ENCODE measurements at regions not wholly inside any gene's neighbourhood (a gene's known extent, or its start where the extent isn't known, plus 50 kb on each side); places are given as distances from the start of the nearest gene placed in this dataset.
"Not testable (repeated sequence)": the region's sequence is repeated elsewhere in the genome, so short reads cannot be mapped to it uniquely, and the experiment has no call there.

DNA sequence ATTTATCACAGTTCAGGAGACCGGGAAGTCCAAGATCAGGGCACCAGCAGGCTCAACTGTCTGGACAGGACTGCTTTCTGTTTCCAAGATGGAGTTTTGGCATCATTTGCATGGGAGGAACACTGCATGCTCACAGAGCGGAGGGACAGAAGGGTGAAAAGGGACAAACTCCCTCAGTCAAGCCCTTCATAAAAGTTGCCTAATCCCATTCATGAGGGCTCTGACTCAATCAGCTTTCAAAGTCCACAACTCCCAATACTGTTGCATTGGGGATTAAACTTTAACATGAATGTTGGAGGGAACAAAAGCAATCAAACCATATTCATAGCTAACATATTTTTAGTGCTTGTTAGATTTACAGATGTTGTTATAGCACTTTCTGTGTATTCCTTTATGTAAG lies 158.9 kb upstream of the MAD2L1 start:
- DNase-seq (ENCODE audit: low read depth in 6 of 9, low spot score in 9 of 9) = no peak
- H3K27ac ChIP-seq (ENCODE audit: low read depth in 1 of 2, low read length in 1 of 2) = no peak overlapping the region
- WGBS = 95% methylated on average over 2 of the region's 2 CpGs
- no peaks in the 10 kb centered on the region for H3K36me3 ChIP-seq (ENCODE audit: control insufficient read depth in 2 of 2, insufficient read depth in 2 of 2, low read length in 1 of 2)
- H3K4me3 ChIP-seq (ENCODE audit: low read length in 2 of 2) = no peak overlapping the region
- no peaks in the 10 kb centered on the region for H3K27me3 ChIP-seq (ENCODE audit: control insufficient read depth in 2 of 2, insufficient read depth in 1 of 2, low read length in 1 of 2)
- no peaks in the 10 kb centered on the region for H3K9me3 ChIP-seq (ENCODE audit: control insufficient read depth in 2 of 2, insufficient read depth in 1 of 2, low read length in 1 of 2)
- no peaks in the 10 kb centered on the region for H3K4me1 ChIP-seq (ENCODE audit: control insufficient read depth in 2 of 2, insufficient read depth in 2 of 2, low read length in 2 of 2)

DNA sequence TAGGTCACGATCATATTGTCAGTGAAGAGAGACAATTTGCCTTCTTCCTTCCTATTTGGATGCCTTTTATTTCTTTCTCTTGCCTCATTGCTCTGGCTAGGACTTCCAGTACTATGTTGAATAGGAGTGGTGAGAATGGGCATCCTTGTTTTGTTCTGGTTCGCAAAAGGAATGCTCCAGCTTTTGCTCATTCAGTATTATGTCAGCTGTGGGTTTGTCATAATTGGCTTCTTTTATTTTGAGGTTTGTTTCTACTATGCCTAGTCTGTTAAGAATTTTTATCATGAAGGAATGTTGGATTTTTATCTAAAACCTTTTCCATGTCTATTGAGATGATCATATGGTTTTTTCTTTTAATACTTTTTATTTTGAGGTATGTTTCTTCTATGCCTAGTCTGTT lies 152.3 kb upstream of the MAD2L1 start:
- DNase-seq (ENCODE audit: low read depth in 6 of 9, low spot score in 9 of 9) = no peak
- no peaks in the 10 kb centered on the region for H3K4me1 ChIP-seq (ENCODE audit: control insufficient read depth in 2 of 2, insufficient read depth in 2 of 2, low read length in 2 of 2)
- 80% methylated on average over 2 of the region's 2 CpGs for WGBS
- H3K4me3 ChIP-seq (ENCODE audit: low read length in 2 of 2) = no peak overlapping the region
- no peaks in the 10 kb centered on the region for H3K9me3 ChIP-seq (ENCODE audit: control insufficient read depth in 2 of 2, insufficient read depth in 1 of 2, low read length in 1 of 2)
- H3K27me3 ChIP-seq (ENCODE audit: control insufficient read depth in 2 of 2, insufficient read depth in 1 of 2, low read length in 1 of 2) = no peaks in the 10 kb centered on the region
- H3K36me3 ChIP-seq (ENCODE audit: control insufficient read depth in 2 of 2, insufficient read depth in 2 of 2, low read length in 1 of 2) = no peaks in the 10 kb centered on the region
- no peak overlapping the region for H3K27ac ChIP-seq (ENCODE audit: low read depth in 1 of 2, low read length in 1 of 2)

DNA sequence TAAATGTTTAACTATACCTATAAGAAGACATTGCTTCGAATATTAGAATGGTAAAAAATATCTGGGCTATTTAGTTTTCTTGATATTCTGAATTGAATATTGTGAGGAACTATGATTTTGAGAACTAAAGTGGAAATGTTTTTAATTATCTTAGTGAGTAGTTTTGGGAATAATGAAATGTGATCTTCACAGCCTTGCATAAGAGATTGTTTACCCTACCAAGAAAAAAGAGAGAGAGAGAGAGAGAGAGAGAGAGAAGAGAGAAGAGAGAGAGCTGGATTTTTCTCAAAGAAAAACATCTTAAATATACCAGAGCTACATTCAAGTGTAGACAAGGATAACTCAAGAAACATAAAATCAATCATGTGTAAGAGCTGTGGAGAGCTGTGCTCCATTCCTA lies 148.7 kb upstream of the MAD2L1 start:
- Histone ChIP-seq H3K27ac (ENCODE audit: low read depth in 1 of 2, low read length in 1 of 2) (no peak overlapping the region), H3K36me3 (ENCODE audit: control insufficient read depth in 2 of 2, insufficient read depth in 2 of 2, low read length in 1 of 2) (no peaks in the 10 kb centered on the region), H3K4me1 (ENCODE audit: control insufficient read depth in 2 of 2, insufficient read depth in 2 of 2, low read length in 2 of 2) (no peaks in the 10 kb centered on the region), H3K27me3 (ENCODE audit: control insufficient read depth in 2 of 2, insufficient read depth in 1 of 2, low read length in 1 of 2) (no peaks in the 10 kb centered on the region), H3K9me3 (ENCODE audit: control insufficient read depth in 2 of 2, insufficient read depth in 1 of 2, low read length in 1 of 2) (no peaks in the 10 kb centered on the region), H3K4me3 (ENCODE audit: low read length in 2 of 2) (no peak overlapping the region)
- 88% methylated on average over 1 of the region's 1 CpG for WGBS
- no peak for DNase-seq (ENCODE audit: low read depth in 6 of 9, low spot score in 9 of 9)

DNA sequence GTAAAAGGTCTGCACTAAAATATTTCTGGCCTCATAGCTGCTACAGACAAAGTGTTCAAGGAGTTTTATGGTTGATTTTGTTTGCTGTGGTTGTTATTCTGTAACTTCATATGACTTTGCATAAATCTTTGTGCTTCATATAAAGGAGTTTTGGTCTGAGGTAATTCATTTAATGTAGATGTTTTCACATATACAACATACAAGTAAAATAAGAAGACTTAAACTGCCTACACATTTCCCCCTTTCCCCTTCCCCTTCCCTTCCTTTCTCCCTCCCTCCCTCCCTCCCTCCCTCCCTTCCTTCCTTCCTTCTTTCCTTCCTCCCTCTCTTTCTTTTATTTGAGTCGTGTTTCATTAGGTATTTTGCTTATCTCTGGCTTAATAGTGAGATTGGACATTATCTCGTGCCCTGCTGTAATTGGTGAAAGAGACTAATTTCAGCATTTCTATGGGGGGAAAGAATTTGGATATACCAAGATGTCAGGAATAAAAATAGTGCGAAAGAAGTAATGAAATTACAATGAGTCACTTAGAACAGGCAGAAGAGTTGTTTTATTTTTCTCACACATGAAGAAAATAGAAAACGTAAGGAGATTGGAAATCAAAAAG lies 144.9 kb upstream of the MAD2L1 start:
- no peaks in the 10 kb centered on the region for H3K9me3 ChIP-seq (ENCODE audit: control insufficient read depth in 2 of 2, insufficient read depth in 1 of 2, low read length in 1 of 2)
- WGBS = 81% methylated on average over 4 of the region's 4 CpGs
- no peak for DNase-seq (ENCODE audit: low read depth in 6 of 9, low spot score in 9 of 9)
- H3K36me3 ChIP-seq (ENCODE audit: control insufficient read depth in 2 of 2, insufficient read depth in 2 of 2, low read length in 1 of 2) = no peaks in the 10 kb centered on the region
- H3K27me3 ChIP-seq (ENCODE audit: control insufficient read depth in 2 of 2, insufficient read depth in 1 of 2, low read length in 1 of 2) = no peaks in the 10 kb centered on the region
- no peak overlapping the region for H3K4me3 ChIP-seq (ENCODE audit: low read length in 2 of 2)
- no peaks in the 10 kb centered on the region for H3K4me1 ChIP-seq (ENCODE audit: control insufficient read depth in 2 of 2, insufficient read depth in 2 of 2, low read length in 2 of 2)
- no peak overlapping the region for H3K27ac ChIP-seq (ENCODE audit: low read depth in 1 of 2, low read length in 1 of 2)

DNA sequence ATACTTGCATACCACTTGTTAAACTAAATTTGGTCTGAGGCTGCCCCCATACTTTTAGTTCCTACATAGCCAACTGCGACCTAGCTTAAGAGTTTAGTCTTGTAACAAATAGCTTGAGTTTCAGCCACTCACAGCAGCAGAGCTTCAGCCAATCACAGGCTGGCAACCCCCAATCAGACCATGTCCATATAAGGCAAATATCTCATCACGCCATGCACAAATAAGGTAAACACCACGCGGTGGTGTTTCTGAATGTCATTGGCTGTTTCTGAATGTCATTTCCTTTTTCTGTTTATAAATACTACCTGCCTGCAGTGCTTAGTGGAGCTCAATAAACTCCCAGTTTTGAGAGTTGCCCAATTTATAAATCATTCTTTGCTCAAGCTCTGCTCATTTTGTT lies 143.1 kb upstream of the MAD2L1 start:
- H3K4me1 ChIP-seq (ENCODE audit: control insufficient read depth in 2 of 2, insufficient read depth in 2 of 2, low read length in 2 of 2) = no peaks in the 10 kb centered on the region
- no peaks in the 10 kb centered on the region for H3K9me3 ChIP-seq (ENCODE audit: control insufficient read depth in 2 of 2, insufficient read depth in 1 of 2, low read length in 1 of 2)
- WGBS = 92% methylated on average over 4 of the region's 4 CpGs
- no peaks in the 10 kb centered on the region for H3K36me3 ChIP-seq (ENCODE audit: control insufficient read depth in 2 of 2, insufficient read depth in 2 of 2, low read length in 1 of 2)
- DNase-seq (ENCODE audit: low read depth in 6 of 9, low spot score in 9 of 9) = no peak
- no peak overlapping the region for H3K27ac ChIP-seq (ENCODE audit: low read depth in 1 of 2, low read length in 1 of 2)
- H3K4me3 ChIP-seq (ENCODE audit: low read length in 2 of 2) = no peak overlapping the region
- H3K27me3 ChIP-seq (ENCODE audit: control insufficient read depth in 2 of 2, insufficient read depth in 1 of 2, low read length in 1 of 2) = no peaks in the 10 kb centered on the region

DNA sequence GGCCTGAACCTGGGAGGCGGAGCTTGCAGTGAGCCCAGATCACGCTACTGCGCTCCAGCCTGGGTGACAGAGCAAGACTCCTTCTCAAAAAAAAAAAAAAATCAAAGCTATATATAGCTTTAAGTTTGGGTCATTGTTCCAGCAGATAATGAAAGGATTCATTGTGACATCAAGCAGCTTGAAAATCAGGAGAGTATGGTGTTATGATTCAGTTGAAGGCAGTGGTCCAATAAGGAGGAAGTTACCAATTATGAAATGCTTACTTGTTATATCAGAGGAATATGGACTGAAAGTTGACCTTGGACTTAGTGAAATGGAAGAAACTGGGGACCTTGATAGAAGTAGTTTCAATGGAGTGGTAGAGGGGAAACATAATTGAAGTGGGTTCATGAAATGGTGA lies 140.4 kb upstream of the MAD2L1 start:
- no peak for DNase-seq (ENCODE audit: low read depth in 6 of 9, low spot score in 9 of 9)
- no peaks in the 10 kb centered on the region for H3K9me3 ChIP-seq (ENCODE audit: control insufficient read depth in 2 of 2, insufficient read depth in 1 of 2, low read length in 1 of 2)
- H3K36me3 ChIP-seq (ENCODE audit: control insufficient read depth in 2 of 2, insufficient read depth in 2 of 2, low read length in 1 of 2) = no peaks in the 10 kb centered on the region
- no peak overlapping the region for H3K27ac ChIP-seq (ENCODE audit: low read depth in 1 of 2, low read length in 1 of 2)
- H3K4me1 ChIP-seq (ENCODE audit: control insufficient read depth in 2 of 2, insufficient read depth in 2 of 2, low read length in 2 of 2) = no peaks in the 10 kb centered on the region
- H3K27me3 ChIP-seq (ENCODE audit: control insufficient read depth in 2 of 2, insufficient read depth in 1 of 2, low read length in 1 of 2) = no peaks in the 10 kb centered on the region
- no peak overlapping the region for H3K4me3 ChIP-seq (ENCODE audit: low read length in 2 of 2)
- 96% methylated on average over 3 of the region's 3 CpGs for WGBS

DNA sequence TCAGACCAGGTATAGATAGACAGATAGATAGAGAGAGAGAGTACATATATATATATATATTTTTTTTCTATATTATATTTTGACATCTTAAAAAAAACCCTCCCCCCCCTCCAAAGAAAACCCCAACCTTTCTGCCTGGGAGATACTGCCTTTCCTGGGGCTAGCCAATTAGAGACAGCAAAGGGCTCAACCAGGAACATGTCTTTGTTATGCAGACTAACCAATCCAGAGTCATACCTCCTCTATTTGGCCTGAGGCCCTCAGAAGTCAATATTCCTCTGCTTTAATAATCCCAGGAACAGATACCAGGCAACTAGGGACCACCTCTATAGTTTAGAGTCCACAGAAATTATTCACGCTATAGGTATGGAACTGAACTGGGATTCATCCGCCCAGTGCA lies 135.6 kb upstream of the MAD2L1 start:
- Histone ChIP-seq H3K27ac (ENCODE audit: low read depth in 1 of 2, low read length in 1 of 2) (no peak overlapping the region), H3K4me3 (ENCODE audit: low read length in 2 of 2) (no peak overlapping the region), H3K27me3 (ENCODE audit: control insufficient read depth in 2 of 2, insufficient read depth in 1 of 2, low read length in 1 of 2) (no peaks in the 10 kb centered on the region), H3K36me3 (ENCODE audit: control insufficient read depth in 2 of 2, insufficient read depth in 2 of 2, low read length in 1 of 2) (no peaks in the 10 kb centered on the region), H3K4me1 (ENCODE audit: control insufficient read depth in 2 of 2, insufficient read depth in 2 of 2, low read length in 2 of 2) (no peaks in the 10 kb centered on the region), H3K9me3 (ENCODE audit: control insufficient read depth in 2 of 2, insufficient read depth in 1 of 2, low read length in 1 of 2) (peaks cover 0 to 7% of the 10 kb centered on the region in 2 donors)
- DNase-seq (ENCODE audit: low read depth in 6 of 9, low spot score in 9 of 9) = no peak
- 94% methylated on average over 2 of the region's 2 CpGs for WGBS

DNA sequence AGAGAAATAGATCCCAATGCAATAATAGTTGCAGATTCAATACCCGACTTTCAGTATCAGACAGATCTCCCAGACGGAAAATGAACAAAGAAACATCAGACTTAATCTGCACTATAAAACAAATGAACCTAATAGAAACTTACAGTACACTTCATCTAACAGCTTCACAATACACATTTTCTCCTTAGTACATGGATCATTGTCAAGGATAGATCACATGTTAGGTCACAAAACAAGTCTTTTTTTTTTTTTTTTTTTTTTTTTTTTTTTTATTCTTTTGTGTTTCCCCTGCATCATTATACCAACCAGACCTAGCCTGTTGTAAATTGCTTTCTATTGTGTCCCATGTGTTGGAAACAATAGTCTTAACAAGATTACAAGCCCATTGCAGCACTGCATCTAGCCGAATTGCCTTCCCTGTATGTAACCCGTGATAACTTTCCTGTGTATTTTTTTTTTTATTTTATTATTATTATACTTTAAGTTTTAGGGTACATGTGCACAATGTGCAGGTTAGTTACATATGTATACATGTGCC lies 134.0 kb upstream of the MAD2L1 start:
- WGBS = 98% methylated on average over 4 of the region's 4 CpGs
- H3K27me3 ChIP-seq (ENCODE audit: control insufficient read depth in 2 of 2, insufficient read depth in 1 of 2, low read length in 1 of 2); H3K4me3 ChIP-seq (ENCODE audit: low read length in 2 of 2): not testable (repeated sequence)

DNA sequence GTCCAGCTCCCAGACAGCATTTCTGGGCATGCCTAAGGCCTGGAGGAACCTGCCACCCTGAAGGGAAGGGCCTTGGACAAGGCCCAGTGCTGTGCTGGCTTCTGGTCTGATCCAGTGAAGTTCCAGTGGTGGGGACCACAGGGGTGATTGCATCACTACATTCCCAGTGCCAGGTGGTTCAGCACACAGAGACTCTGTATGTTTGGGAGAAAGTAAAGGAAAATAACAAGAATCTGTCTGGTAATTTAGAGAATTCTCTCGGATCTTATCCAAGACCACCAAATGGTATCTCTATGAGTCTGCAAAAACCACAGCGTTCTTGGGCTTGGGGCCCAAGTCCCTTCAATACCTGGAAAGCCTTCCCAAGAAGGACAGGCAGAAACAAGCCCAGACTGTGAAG lies 131.8 kb upstream of the MAD2L1 start:
- DNase-seq (ENCODE audit: low read depth in 6 of 9, low spot score in 9 of 9) = no peak
- no peaks in the 10 kb centered on the region for H3K27me3 ChIP-seq (ENCODE audit: control insufficient read depth in 2 of 2, insufficient read depth in 1 of 2, low read length in 1 of 2)
- WGBS = 72% methylated on average over 2 of the region's 2 CpGs

More for the DNA sequence above, 134.0 kb upstream of the MAD2L1 start:
- H3K36me3 ChIP-seq (ENCODE audit: control insufficient read depth in 2 of 2, insufficient read depth in 2 of 2, low read length in 1 of 2); H3K4me1 ChIP-seq (ENCODE audit: control insufficient read depth in 2 of 2, insufficient read depth in 2 of 2, low read length in 2 of 2); H3K27ac ChIP-seq (ENCODE audit: low read depth in 1 of 2, low read length in 1 of 2); H3K9me3 ChIP-seq (ENCODE audit: control insufficient read depth in 2 of 2, insufficient read depth in 1 of 2, low read length in 1 of 2); DNase-seq (ENCODE audit: low read depth in 6 of 9, low spot score in 9 of 9): not testable (repeated sequence)

More for the DNA sequence above, 131.8 kb upstream of the MAD2L1 start:
- no peak overlapping the region for H3K27ac ChIP-seq (ENCODE audit: low read depth in 1 of 2, low read length in 1 of 2)
- no peaks in the 10 kb centered on the region for H3K4me1 ChIP-seq (ENCODE audit: control insufficient read depth in 2 of 2, insufficient read depth in 2 of 2, low read length in 2 of 2)
- H3K9me3 ChIP-seq (ENCODE audit: control insufficient read depth in 2 of 2, insufficient read depth in 1 of 2, low read length in 1 of 2) = peaks cover 0 to 7% of the 10 kb centered on the region in 2 donors
- H3K4me3 ChIP-seq (ENCODE audit: low read length in 2 of 2) = no peak overlapping the region
- H3K36me3 ChIP-seq (ENCODE audit: control insufficient read depth in 2 of 2, insufficient read depth in 2 of 2, low read length in 1 of 2) = no peaks in the 10 kb centered on the region
